Calu3 (cell line): ENCODE measurements at regions not wholly inside any gene's neighbourhood (a gene's known extent, or its start where the extent isn't known, plus 50 kb on each side); places are given as distances from the start of the nearest gene placed in this dataset.

Experiments used
- BruUV-seq: library from RNA; stranded (reverse); fragments of 400-500 nt; replicated peaks from 2 replicates; lab custom pipeline; 2021; lab: Mats Ljungman, UMichigan
- CTCF ChIA-PET: fragments of 300-600 bp; sonication (Branson Sonifier 250); formaldehyde crosslinking; loops from one replicate; lab custom pipeline; 2022; ENCODE audit warnings: antibody characterized with exemption; lab: Charles Lee
- DNase-seq: peaks from one replicate; pipeline ENCODE4 v3.0.0; 2022
- H3K27ac Mint-ChIP-seq: one replicate; pipeline ENCODE4 v1.8.0; 2022; ENCODE audit warnings: mixed read lengths; ENCODE audit not compliant: unreplicated experiment
- H3K27me3 Mint-ChIP-seq: one replicate; pipeline ENCODE4 v1.8.0; 2022; ENCODE audit warnings: mixed read lengths; ENCODE audit not compliant: unreplicated experiment
- H3K36me3 Mint-ChIP-seq: one replicate; pipeline ENCODE4 v1.8.0; 2022; ENCODE audit warnings: mild to moderate bottlenecking, moderate library complexity, mixed read lengths; ENCODE audit not compliant: insufficient read depth, unreplicated experiment
- H3K4me1 Mint-ChIP-seq: one replicate; pipeline ENCODE4 v1.8.0; 2022; ENCODE audit warnings: mild to moderate bottlenecking, low read depth, mixed read lengths; ENCODE audit not compliant: unreplicated experiment
- H3K4me3 Mint-ChIP-seq: one replicate; pipeline ENCODE4 v1.8.0; 2022; ENCODE audit warnings: mild to moderate bottlenecking, low read depth, moderate library complexity, mixed read lengths; ENCODE audit not compliant: unreplicated experiment
- H3K9me3 Mint-ChIP-seq: one replicate; pipeline ENCODE4 v1.8.0; 2022; ENCODE audit warnings: low read depth, mixed read lengths; ENCODE audit not compliant: unreplicated experiment
- CTCF ChIP-seq: fragments of 200-600 bp; IDR thresholded peaks from one replicate; pipeline ENCODE4 v1.8.0; 2022; ENCODE audit warnings: antibody characterized with exemption; ENCODE audit not compliant: unreplicated experiment
- intact Hi-C: fragments of 100-400 bp; cut with micrococcal nuclease; formaldehyde crosslinking; loops from one replicate; pipeline ENCODE4 v1.10.0; 2022; ENCODE audit not compliant: unreplicated experiment

GRCh38 chr9:6076851-6077250 lies 61.4 kb upstream of the RANBP6 start:
- CTCF ChIA-PET: no interaction called here
- H3K9me3 Mint-ChIP-seq: peaks cover 4% of the 10 kb centered on the region
- intact Hi-C loops: no loop called here
- no peak overlapping the region for H3K27ac Mint-ChIP-seq
- TF ChIP-seq CTCF: no peak
- H3K4me3 Mint-ChIP-seq: no peak overlapping the region
- peaks cover 27% of the 10 kb centered on the region for H3K4me1 Mint-ChIP-seq
- DNase-seq: no peak
- no peaks in the 10 kb centered on the region for H3K27me3 Mint-ChIP-seq
- peaks cover 7% of the 10 kb centered on the region for H3K36me3 Mint-ChIP-seq
- BruUV-seq: no TSS peak

- intact Hi-C loops: no loop called here
- Mint-ChIP-seq H3K27me3 (no peaks in the 10 kb centered on the region), H3K36me3 (no peaks in the 10 kb centered on the region), H3K4me3 (no peak overlapping the region), H3K27ac (no peak overlapping the region), H3K9me3 (peaks cover 6% of the 10 kb centered on the region), H3K4me1 (peaks cover 1% of the 10 kb centered on the region)
- CTCF ChIA-PET: interaction anchor here (0.6 kb wide), 1 partner anchor 41 kb away, joined by 3 read pairs; no protein-coding TSS in a partner anchor
- TF ChIP-seq CTCF: no peak
- no peak for DNase-seq
- BruUV-seq: no TSS peak
Observed at GRCh38 chr9:6073731-6074130, 58.3 kb upstream of the RANBP6 start.

- TF ChIP-seq CTCF: no peak
Observed at GRCh38 chr9:6072865-6073264, 57.4 kb upstream of the RANBP6 start.

GRCh38 chr9:6072453-6072852 lies 57.0 kb upstream of the RANBP6 start:
- CTCF ChIA-PET: no interaction called here
- H3K9me3 Mint-ChIP-seq: peaks cover 6% of the 10 kb centered on the region
- intact Hi-C loops: no loop called here
- H3K27me3 Mint-ChIP-seq: no peaks in the 10 kb centered on the region
- no TSS peak for BruUV-seq
- no peaks in the 10 kb centered on the region for H3K4me1 Mint-ChIP-seq
- DNase-seq: no peak
- H3K27ac Mint-ChIP-seq: no peak overlapping the region
- no peaks in the 10 kb centered on the region for H3K36me3 Mint-ChIP-seq
- TF ChIP-seq CTCF: no peak
- H3K4me3 Mint-ChIP-seq: no peak overlapping the region

More at GRCh38 chr9:6072865-6073264, 57.4 kb upstream of the RANBP6 start:
- BruUV-seq: no TSS peak
- no peaks in the 10 kb centered on the region for H3K36me3 Mint-ChIP-seq
- no peaks in the 10 kb centered on the region for H3K27me3 Mint-ChIP-seq
- CTCF ChIA-PET: no interaction called here
- no peak overlapping the region for H3K4me3 Mint-ChIP-seq
- no peaks in the 10 kb centered on the region for H3K4me1 Mint-ChIP-seq
- H3K9me3 Mint-ChIP-seq: peaks cover 6% of the 10 kb centered on the region
- no peak overlapping the region for H3K27ac Mint-ChIP-seq
- no peak for DNase-seq
- intact Hi-C loops: no loop called here
